Stimulated activated CD8-positive, alpha-beta memory T cell treated with anti-CD3 and anti-CD28 coated beads, Interleukin-4, amount 100 ng/mL, for 1 hour (primary cell): ENCODE measurements at regions not wholly inside any gene's neighbourhood (a gene's known extent, or its start where the extent isn't known, plus 50 kb on each side); places are given as distances from the start of the nearest gene placed in this dataset.

Source experiments
- DNase-seq, 2 donors: peaks; one replicate each; pipeline ENCODE4 v3.0.0-alpha.2; 2020; ENCODE audit warnings: low read depth in 2 of 2, low spot score in 1 of 2

DNA sequence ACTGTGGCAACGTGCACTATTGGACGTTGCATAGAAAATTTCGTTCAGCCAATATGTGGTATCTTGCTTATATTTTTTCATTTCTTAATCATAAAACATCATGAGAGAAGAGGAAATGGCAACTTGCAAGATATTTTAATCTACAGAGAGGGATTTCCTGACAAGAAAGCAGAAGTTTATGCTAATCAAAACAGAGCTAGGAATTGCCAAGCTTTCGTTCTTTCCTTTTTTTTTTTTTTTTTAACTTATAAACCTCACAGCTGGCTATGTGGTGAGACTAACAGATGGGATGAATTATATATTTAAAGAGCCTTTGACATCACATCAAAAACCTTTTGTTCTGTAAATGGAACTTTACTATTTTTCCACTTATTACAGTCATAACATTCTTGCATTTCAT, 1136.9 kb upstream of the TMEFF2 start:
- no peak for DNase-seq

DNA sequence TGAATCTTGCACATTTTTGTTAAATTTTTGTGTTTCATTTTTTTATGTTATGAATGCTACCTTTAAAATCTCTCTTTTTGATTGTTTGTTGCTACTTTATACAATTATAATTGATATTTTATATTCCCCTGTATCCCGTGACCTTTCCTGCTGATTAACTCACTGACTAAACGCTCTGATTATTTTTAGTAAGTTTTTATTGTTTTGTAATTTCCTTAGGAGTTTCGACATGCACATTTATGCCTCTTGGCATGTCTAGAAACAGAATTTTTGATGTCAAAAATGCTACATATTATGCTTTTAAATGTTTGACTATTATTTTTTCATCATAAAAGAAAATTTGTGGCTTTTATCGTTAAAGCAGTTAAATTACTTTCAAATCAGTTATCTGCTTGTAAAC, 1131.6 kb upstream of the TMEFF2 start:
- no peak for DNase-seq

DNA sequence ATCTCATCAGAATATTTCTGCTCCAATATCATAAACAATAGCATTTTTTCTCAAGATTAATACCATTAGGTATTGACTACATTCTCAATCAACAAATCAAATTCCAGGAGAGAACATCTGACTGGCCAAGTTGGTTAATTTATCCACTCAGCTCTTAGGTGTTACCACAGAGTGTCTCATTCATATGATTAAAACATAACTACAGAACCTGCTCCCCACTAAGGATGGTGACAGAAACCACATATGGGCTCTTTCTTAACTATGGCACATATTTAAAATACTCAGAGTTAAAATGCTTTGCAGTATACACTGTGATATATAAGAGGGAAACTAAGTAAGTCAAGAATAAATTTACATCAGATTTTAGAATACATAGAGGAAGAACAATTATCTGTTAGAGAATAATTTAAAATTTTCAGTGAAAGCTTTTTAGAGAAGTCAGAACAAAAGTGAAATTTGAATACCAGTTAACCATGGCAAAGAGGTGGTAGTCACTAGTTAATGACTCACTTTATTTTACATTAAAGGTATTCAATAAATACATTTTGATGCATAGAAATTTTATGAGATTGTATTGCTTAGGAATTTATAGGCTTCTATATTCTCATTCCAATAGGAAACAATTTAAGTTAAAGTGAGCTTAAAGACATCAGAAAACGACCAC, 1120.8 kb upstream of the TMEFF2 start:
- DNase-seq: no peak

DNA sequence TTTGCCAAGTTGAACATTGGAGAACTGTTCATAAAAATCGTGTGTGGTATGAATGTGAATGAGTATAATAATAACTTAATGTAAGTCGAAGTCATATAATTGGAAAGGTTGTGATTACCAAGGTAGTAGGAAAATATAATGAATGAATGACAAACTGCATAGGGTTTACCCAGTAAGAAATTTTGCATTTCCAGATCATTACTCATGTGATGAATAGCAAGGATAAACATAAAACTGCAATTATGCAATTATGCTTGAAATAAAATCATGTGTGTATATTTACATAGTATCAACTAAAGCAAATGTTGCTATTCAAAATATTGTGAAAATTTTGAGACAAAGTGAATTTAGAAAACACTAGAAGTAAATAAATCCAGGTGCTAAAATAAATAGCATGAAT, 1108.7 kb upstream of the TMEFF2 start:
- DNase-seq: no peak

DNA sequence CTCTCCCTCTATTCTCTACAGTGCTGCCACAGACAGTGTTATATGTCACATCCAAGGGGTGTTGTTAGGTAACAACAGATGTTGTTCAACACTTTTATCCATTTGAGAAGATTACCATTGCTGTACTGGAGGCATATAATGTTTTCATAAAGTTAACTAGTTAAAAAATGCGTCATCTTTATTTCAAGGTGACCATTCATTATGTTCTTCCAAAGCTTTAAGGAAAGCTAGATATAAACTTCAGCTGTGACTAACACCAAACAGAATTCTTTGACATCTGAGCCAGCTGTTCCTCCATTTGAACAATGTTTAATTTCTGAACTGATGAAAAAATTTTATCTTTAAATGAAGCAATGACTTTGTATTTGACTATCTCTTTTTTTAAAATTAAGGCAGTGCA, 1099.6 kb upstream of the TMEFF2 start:
- no peak for DNase-seq

DNA sequence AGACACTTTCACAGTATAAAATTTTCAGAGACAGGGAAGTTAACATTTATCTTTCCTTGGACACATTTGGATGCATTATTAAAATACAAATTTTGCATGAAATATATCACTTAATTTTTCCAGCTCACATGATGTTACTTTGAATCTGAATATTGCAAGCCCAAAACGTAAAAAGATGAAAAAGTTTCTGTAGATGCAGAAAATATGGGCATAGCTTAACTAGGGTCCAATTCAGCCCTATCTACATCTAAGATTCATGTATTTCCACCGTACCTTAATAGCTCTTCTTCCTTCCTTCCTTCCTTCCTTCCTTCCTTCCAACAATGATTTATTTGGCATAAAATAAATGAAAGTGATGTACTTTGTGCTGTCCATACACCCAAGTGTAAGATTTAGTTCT, 1084.6 kb upstream of the TMEFF2 start:
- no peak for DNase-seq

DNA sequence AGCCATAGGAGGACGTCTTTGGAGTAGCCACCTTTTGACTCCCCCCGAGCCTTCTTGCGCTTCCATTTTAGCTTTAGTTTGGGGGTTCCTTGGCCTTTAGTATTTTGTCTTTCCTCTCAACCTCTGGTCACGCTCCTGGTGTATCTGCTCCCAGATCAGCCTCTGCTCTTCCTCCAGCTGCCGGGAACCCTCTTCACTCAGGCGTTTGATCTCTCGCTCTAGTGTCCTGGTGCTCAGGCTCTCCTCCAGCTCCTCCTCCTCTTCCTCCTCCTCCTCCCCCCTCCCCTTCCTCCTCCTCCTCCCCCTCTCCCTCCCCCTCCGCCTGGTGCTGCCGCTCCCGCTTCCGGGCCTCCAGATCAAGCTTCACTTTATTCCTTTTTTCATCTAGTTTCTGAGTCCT, 1082.3 kb upstream of the TMEFF2 start:
- no peak for DNase-seq

DNA sequence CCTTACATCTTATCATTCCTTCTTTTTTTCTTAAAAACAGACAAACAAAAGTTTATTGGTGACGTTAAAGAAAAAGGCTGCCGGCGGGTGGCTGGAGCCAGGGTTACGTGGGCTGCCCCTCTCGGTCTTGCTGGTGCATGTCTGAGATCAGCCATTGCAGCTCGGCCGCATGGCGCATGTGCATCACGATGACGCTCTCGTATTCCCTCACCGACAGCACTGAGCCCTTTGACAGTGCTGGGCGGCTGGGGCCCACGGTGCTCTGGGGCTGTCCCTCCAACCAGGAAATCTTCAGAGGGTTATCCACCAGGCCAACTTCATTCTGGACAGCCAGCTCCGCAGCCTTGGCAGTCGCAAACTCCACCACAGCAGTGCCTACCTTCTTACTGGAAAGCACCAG, 1081.8 kb upstream of the TMEFF2 start:
- no peak for DNase-seq

DNA sequence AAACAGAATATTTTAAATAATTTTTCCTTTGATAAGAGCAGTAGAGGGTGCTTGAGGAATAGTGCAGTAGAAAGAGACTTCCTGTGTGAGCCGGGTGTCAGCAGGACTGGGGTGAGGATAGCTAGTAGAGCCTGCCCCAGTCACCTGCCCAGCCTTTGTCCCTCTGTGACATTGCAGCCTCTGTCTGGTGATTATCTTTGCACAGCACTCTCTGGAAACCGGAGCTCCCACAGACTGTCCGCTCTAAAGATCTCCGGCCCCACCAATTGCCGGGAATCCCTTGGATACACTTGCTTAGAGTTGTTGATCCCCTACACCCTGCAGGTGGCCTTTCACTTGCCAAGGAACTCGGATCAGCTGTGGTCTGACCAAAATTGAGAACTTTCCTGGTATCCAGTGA, 1081.3 kb upstream of the TMEFF2 start:
- DNase-seq: no peak

DNA sequence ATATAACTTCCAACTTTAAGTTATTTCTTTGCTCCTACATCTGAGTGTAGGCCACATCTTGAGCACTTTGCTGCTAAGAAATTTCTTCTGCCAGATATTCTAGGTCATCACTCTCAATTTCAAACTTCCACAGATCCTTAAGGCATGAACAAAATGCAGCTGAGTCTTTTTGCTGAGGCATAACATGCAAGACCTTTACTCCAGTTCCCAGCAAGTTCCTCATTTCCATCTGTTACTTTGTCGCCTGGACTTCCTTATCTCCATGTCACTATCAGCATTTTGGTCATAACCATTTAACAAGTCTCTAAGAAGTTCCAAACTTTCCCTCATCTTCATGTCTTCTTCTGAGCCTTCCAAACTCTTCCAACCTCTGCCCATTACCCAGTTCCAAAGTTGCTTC, 1077.3 kb upstream of the TMEFF2 start:
- DNase-seq: no peak

DNA sequence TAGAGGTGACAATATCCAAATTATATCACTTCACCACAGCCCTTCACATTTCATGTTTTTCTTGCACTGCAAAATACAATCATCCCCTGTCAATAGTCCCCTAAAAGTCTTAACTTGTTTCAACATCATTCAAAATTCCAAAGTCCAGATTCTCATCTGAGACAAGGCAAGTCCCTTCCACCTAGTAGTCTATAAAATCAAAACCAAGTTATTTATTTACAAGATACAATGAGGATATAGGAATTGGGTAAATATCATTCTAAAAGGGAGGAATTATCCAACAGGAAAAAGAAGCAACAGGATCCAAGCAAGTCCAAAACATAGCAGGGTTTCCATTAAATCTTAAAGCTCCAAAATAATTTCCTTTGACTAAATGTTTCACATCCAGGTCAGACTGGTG, 1076.1 kb upstream of the TMEFF2 start:
- no peak for DNase-seq

DNA sequence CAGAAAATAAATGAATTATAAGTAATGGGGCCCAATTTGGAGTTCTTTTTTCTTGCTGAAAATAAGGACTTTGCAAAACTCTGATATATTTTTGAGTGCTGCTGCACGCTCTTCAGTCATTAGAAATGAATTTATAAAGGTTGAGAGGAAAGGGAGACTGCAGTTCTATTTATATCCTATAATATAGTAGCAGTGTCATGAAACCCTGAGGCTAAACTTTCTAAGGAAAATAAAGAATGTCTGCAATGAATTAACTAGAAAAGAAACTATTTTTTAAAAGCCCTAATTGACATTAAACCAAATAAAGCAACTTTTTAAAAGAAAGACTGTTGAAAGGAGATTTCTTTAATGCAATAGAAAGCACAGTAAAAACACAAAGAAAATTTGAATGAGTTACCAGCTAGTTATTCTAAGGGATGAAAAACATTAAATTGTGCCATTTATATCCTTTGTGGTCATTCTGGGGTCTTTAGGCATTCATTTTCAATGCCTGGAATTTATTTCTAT, 1072.8 kb upstream of the TMEFF2 start:
- DNase-seq: no peak

DNA sequence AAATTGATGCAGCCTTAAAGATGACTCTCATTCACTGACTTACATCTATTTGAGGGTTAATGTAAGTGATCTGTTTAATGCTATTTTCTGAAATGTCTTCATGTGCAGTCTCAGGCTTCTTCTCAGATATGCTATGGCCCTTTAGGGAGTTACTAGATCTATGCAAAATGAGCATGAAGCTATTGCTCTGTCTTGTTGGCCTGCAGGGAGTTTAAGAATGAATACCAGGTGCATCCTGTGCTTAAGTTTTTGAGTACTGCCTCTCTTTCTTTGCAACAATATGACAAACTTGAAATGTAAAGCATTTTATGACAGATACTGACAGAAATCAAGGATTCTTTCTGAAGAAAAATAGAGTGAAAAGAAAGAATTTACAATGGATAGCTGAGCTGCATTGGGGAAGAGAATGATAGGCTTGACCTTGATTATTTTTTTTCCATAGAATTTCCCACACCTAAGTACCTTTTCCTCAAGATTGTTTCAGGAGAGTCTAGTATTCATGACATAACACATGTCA, 1058.3 kb upstream of the TMEFF2 start:
- DNase-seq: no peak

DNA sequence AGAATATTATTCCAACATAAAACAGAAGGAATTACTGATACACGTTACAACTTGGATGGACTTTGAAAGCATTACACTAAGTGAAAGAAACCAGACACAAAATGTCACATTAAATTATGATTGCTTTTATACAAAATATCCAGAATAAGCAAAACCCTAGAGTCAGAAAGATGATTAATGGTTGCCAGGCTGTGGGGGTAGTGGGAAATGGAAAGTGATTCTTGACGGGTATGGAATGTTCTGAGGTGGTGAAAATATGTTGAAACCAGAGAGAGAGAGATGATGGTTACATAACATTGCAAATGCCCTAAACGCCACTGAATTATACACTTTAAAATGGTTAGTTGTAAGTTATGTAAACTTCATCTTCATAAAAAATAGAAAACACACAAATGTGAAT, 1057.2 kb upstream of the TMEFF2 start:
- no peak for DNase-seq

DNA sequence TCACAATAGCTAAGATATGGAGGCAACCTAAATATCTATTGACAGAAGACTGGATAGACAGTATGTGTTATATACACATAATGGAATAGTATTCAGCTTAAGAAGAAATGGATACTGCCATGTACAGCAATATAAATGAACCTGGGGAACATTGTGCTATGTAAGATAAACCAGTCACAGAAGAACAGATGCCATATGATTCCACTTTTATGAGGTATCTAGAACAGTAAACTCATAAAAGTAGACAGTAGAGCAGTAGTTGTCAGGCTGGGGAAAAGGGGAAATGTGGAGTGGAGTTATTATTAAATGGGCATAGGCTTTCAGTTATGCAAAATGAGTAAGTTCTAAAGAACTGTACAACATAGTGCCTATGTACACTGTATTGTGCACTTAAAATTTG, 1055.7 kb upstream of the TMEFF2 start:
- DNase-seq: no peak

DNA sequence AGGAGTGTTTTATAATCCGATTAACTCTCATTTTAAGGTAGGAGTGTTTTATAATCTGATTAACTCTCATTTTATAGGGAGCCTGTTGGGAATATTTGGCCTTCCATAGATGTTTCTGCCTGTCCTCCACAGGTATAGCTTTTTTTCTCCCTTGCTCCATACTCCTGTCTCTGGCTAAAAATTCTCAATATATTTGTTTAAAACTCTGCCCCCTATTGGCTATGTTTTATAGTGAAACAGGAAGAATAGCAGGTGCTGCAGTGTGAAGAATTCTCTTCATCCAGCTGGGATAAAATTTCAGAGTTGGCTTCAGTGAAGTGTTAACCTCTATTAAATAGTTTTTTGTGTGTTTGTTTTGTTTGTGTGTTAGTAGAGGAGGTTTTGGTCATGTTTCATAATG, 1046.0 kb upstream of the TMEFF2 start:
- no peak for DNase-seq

DNA sequence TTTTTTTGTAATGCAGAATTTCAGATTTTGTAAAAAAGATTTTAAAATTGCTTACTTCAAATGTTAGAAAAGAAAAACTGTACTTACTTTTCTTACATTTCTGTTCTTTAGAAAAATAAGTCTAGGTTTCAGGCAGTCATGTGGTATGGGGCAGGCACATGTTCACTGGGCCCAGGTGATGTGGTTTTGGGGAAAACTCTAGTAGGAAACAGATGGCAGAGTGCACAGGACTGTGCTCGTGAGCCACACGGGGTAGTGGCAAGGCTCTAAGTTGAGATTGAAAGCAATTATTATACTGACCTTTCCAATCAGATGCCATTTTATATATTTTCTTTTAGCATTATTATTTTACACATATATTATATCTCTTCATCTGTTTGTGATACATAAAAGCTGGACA, 1036.9 kb upstream of the TMEFF2 start:
- no peak for DNase-seq

DNA sequence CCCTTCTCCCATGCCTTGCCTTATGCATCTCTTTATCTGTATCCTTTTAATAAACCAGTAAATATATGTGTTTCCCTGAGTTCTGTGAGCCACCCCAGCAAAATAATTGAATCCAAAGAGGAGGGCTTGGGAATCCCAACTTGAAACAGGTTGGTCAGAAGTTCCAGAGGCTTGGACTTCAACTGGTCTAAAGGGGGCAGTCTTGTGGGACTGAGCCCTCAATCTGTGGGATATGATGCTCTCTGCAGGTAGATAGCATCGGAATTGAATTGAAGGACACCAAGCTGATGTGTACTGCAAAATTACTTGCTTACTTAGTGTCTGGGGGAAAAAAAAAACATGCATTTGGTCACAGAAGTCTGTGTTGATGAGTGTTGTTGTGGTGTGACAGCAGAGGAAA, 1033.5 kb upstream of the TMEFF2 start:
- no peak for DNase-seq

DNA sequence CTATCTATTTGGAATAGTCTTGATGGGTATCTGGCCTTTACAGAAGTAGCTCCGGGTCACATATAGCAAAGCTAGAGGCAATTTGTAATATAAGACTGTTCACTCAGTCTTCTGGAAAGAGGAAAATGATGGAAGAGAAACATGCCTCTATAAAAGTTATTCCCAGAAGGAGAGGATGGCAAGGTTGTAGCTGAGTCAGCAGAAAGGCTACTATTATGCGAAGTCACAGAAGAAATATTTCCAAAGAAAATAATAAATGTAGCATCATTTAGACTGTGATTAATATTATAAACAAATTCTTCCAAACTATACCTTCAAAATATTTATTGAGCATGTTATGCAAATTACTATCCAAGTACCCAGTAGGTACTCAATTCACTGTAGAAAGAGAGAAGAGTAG, 1027.7 kb upstream of the TMEFF2 start:
- DNase-seq: no peak

DNA sequence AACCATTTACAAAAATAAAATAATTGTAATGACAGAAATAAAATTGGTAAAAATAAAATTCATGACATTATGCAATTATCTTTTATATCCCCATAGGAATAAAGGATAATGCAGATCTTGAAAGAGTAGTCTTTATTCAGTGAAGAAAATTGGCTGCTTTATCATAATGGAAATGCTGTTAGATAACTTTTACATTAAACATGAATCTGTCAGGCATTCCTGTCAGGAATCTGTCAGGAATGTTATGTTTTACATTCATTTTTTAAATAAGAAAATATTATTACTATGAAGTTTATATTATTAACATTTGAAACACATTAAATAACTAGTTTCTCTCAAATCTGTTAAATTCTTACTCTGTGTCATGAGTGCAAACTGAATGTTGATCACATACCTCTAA, 1024.7 kb upstream of the TMEFF2 start:
- no peak for DNase-seq

DNA sequence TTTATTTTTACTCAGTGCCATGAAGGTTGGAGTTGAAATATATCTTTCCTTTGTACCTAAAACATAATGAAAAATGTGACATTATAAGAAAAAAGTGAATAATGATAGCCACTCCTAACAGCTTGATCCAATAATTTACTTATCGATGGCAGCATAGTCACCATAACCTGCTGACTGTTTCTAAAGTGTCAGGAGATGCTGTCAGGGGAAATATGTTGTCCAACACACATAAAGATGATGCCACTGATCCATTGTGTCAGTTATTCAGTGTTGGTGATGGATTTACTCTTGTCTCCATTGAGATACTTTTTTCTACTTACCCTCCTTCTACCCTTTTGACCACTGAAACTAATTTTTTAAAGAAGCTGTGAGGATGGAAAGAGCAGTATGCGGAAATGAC, 1006.9 kb upstream of the TMEFF2 start:
- DNase-seq: no peak

DNA sequence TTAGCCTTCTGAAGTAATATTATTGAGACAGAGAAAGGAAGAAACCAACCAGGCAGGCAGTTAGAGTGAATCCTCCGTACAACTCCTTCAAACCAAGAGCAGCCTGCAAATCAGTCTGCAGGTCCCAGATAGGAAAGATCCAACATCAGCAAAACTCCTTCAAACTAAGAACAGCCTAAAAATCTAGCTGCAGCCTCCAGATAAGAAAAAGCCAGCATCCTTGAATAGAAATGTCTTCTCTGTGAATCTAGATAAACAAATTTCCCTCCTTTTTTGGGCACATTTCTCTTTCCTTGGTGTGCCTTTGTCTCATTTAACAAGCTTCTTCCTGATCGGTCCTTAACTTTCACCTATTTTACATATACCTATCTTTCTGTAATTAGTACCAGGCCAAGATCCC, 1004.6 kb upstream of the TMEFF2 start:
- no peak for DNase-seq

DNA sequence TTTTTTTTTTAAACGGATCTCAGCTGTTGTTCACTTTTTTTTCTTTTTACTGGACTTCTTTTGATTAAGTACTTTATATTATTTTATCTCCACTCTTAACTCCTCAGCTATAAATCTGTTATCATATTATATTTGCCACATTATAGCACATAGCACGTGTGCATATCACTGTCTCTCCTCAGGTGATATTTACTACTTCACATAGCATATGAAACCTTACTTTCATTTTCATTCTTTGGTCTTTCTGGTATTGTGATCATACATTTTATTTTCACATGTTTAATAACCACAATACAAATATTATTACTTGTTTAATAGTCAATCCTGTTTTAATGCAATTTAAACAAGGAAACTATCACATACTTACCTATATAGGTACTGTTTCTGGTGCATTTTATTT, 993.1 kb upstream of the TMEFF2 start:
- DNase-seq: no peak
